ENCODE measurements at regions not wholly inside any gene's neighbourhood (a gene's known extent, or its start where the extent isn't known, plus 50 kb on each side); places are given as distances from the start of the nearest gene placed in this dataset.

DNA sequence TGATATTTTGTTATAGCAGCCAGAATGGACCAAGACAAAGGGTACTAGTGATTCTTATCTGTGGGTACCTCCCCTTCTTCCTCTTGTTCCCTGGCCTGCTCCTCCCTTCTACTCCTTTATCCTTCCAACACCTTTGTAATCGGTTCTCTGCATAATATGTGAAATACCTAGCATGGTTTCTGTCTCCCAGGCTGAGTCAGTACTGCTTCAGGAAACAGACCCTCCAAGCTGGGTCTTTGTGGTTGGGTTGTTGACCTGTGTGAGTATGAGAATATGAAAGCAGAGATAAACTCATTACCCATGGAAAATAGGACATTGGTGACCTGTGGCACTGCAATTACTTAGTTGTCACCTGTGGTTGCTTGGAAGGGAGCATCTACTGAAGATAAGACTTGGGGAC is 69.3 kb upstream of the KLF13 start:
- Histone ChIP-seq H3K9me3 (ENCODE audit: control insufficient read depth in 2 of 3, insufficient read depth in 1 of 3, low read length in 3 of 3) (no peaks in the 10 kb centered on the region), H3K27me3 (ENCODE audit: control insufficient read depth, insufficient read depth, low read length) (no peaks in the 10 kb centered on the region), H3K4me1 (ENCODE audit: control insufficient read depth in 2 of 3, insufficient read depth in 2 of 3, low read depth in 1 of 3, low read length in 3 of 3) (peaks cover 0 to 3% (median 3%) of the 10 kb centered on the region in 3 donors), H3K36me3 (ENCODE audit: control insufficient read depth in 2 of 3, insufficient read depth in 3 of 3, low read length in 3 of 3) (no peaks in the 10 kb centered on the region), H3K27ac (ENCODE audit: low read depth in 2 of 2, low read length in 2 of 2) (no peak overlapping the region), H3K9ac (ENCODE audit: low read length in 3 of 3) (no peak overlapping the region), H3K4me3 (ENCODE audit: low read length in 3 of 3) (no peak overlapping the region)
- intact Hi-C loops (cut with DNase I), result no loop called here
- FAIRE-seq (no peak), DNase-seq (no peak)
- TF ChIP-seq, protein P1, sequence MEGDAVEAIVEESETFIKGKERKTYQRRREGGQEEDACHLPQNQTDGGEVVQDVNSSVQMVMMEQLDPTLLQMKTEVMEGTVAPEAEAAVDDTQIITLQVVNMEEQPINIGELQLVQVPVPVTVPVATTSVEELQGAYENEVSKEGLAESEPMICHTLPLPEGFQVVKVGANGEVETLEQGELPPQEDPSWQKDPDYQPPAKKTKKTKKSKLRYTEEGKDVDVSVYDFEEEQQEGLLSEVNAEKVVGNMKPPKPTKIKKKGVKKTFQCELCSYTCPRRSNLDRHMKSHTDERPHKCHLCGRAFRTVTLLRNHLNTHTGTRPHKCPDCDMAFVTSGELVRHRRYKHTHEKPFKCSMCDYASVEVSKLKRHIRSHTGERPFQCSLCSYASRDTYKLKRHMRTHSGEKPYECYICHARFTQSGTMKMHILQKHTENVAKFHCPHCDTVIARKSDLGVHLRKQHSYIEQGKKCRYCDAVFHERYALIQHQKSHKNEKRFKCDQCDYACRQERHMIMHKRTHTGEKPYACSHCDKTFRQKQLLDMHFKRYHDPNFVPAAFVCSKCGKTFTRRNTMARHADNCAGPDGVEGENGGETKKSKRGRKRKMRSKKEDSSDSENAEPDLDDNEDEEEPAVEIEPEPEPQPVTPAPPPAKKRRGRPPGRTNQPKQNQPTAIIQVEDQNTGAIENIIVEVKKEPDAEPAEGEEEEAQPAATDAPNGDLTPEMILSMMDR (IDR thresholded peaks at IDR 0.05; ENCODE audit: borderline replicate concordance, extremely low read depth, insufficient read depth), result no peak

DNA sequence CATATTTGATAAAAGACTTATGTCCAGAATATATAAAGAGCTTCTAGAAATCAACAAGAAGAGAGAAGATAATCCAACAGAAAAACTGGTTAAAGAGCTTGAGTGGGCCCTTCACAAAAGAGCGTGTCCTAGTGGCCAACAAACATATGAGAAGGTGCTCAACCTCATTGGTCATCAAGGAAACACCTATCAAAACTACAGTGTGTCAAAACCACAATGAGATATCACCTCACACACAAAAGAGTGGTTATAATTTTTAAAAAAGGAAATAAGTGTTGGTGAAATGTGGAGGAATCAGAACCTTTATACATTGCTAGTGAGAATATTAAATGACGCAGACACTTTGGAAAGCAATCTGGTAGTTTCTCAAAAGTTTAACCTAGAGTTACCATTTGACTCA is 68.4 kb upstream of the KLF13 start:
- no peak overlapping the region for H3K4me3 ChIP-seq (ENCODE audit: low read length in 3 of 3)
- no peak overlapping the region for H3K9ac ChIP-seq (ENCODE audit: low read length in 3 of 3)
- intact Hi-C loops (cut with DNase I), result no loop called here
- DNase-seq (no peak), FAIRE-seq (no peak)
- H3K36me3 ChIP-seq (ENCODE audit: control insufficient read depth in 2 of 3, insufficient read depth in 3 of 3, low read length in 3 of 3), result no peaks in the 10 kb centered on the region
- TF ChIP-seq, protein P1 (IDR thresholded peaks at IDR 0.05; ENCODE audit: borderline replicate concordance, extremely low read depth, insufficient read depth), result no peak
- no peaks in the 10 kb centered on the region for H3K27me3 ChIP-seq (ENCODE audit: control insufficient read depth, insufficient read depth, low read length)
- H3K4me1 ChIP-seq (ENCODE audit: control insufficient read depth in 2 of 3, insufficient read depth in 2 of 3, low read depth in 1 of 3, low read length in 3 of 3), result peaks cover 0 to 12% (median 10%) of the 10 kb centered on the region in 3 donors
- no peak overlapping the region for H3K27ac ChIP-seq (ENCODE audit: low read depth in 2 of 2, low read length in 2 of 2)
- H3K9me3 ChIP-seq (ENCODE audit: control insufficient read depth in 2 of 3, insufficient read depth in 1 of 3, low read length in 3 of 3), result no peaks in the 10 kb centered on the region

GRCh38 chr15:31259562-31260252 is 66.9 kb upstream of the KLF13 start:
- Histone ChIP-seq H3K27ac (ENCODE audit: low read depth in 2 of 2, low read length in 2 of 2) (no peak overlapping the region), H3K9ac (ENCODE audit: low read length in 3 of 3) (no peak overlapping the region), H3K27me3 (ENCODE audit: control insufficient read depth, insufficient read depth, low read length) (no peaks in the 10 kb centered on the region), H3K4me1 (ENCODE audit: control insufficient read depth in 2 of 3, insufficient read depth in 2 of 3, low read depth in 1 of 3, low read length in 3 of 3) (peaks cover 0 to 26% (median 22%) of the 10 kb centered on the region in 3 donors), H3K9me3 (ENCODE audit: control insufficient read depth in 2 of 3, insufficient read depth in 1 of 3, low read length in 3 of 3) (no peaks in the 10 kb centered on the region), H3K36me3 (ENCODE audit: control insufficient read depth in 2 of 3, insufficient read depth in 3 of 3, low read length in 3 of 3) (no peaks in the 10 kb centered on the region), H3K4me3 (ENCODE audit: low read length in 3 of 3) (no peak overlapping the region)
- no peak for DNase-seq
- TF ChIP-seq, protein P1 (IDR thresholded peaks at IDR 0.05; ENCODE audit: borderline replicate concordance, extremely low read depth, insufficient read depth), result no peak
- intact Hi-C loops (cut with DNase I), result no loop called here
- FAIRE-seq, result no peak
